BLaER1 treated with 17β-estradiol and CSF1 and Interleukin-3, amounts not matched to agents 10 nM and 100 nM (cell line): ENCODE measurements at regions not wholly inside any gene's neighbourhood (a gene's known extent, or its start where the extent isn't known, plus 50 kb on each side); places are given as distances from the start of the nearest gene placed in this dataset.

Experiments
- H3K27ac ChIP-seq, 11 experiments: shearing (Covaris generic); formaldehyde crosslinking; 2 replicates each; pipeline ENCODE4 v1.8.1; 2022
- H3K27me3 ChIP-seq, 11 experiments: shearing (Covaris generic); formaldehyde crosslinking; 2 replicates each; pipeline ENCODE4 v1.8.1; 2022
- H3K36me3 ChIP-seq, 11 experiments: shearing (Covaris generic); formaldehyde crosslinking; 2 replicates each; pipeline ENCODE4 v1.8.1; 2022
- H3K4me1 ChIP-seq, 10 experiments: shearing (Covaris generic); formaldehyde crosslinking; 2 replicates each; pipeline ENCODE4 v1.8.1; 2022
- H3K4me2 ChIP-seq, 11 experiments: shearing (Covaris generic); formaldehyde crosslinking; 2 replicates each; pipeline ENCODE4 v1.8.1; 2022
- H3K4me3 ChIP-seq, 10 experiments: shearing (Covaris generic); formaldehyde crosslinking; 2 replicates each; pipeline ENCODE4 v1.8.1; 2022
- H3K9ac ChIP-seq, 11 experiments: shearing (Covaris generic); formaldehyde crosslinking; 2 replicates each; pipeline ENCODE4 v1.8.1; 2022
- H3K9me3 ChIP-seq, 11 experiments: shearing (Covaris generic); formaldehyde crosslinking; replicated peaks in 1 of 11; 2 replicates each; pipeline ENCODE4 v1.8.1; 2022
- H4K20me1 ChIP-seq, 11 experiments: shearing (Covaris generic); formaldehyde crosslinking; 2 replicates each; pipeline ENCODE4 v1.8.1; 2022
- Cebpa-rat ChIP-seq, 11 experiments: shearing (Covaris generic); IDR thresholded peaks; 2 replicates each; pipeline ENCODE4 v1.8.1; 2022

DNA sequence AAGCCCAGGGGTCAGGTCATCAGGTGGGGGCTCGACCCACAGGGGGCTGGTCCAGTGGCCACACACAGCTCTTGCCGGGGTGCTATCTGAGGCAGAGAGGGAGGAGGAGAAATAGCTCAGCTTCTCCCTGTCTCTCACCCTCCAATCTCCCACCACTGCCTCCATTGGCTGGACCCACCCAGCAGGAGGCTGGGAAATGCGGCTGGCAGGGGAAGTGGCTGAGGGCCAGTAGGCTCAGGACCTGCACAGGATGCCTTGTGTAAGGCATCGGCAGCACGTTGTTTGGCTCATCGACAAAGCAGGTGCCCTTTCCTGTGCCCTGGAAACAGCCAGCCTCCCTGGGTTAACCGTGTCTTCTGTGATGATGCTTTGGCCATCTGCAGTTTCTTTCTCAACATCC lies 58.8 kb upstream of the SLC24A4 start:
- Histone ChIP-seq H3K9me3 (no peaks in the 10 kb centered on the region), H3K9ac (no peak overlapping the region), H3K4me1 (peaks cover 0 to 16% (median 9%) of the 10 kb centered on the region in 10 experiments; a peak in 14 of 20 replicates), H3K4me3 (no peak overlapping the region), H3K27me3 (no peaks in the 10 kb centered on the region), H3K36me3 (no peaks in the 10 kb centered on the region), H3K4me2 (no peak overlapping the region), H3K27ac (no peak overlapping the region), H4K20me1 (no peaks in the 10 kb centered on the region)
- TF ChIP-seq Cebpa-rat (IDR thresholded peaks at IDR 0.05), result no peak

DNA sequence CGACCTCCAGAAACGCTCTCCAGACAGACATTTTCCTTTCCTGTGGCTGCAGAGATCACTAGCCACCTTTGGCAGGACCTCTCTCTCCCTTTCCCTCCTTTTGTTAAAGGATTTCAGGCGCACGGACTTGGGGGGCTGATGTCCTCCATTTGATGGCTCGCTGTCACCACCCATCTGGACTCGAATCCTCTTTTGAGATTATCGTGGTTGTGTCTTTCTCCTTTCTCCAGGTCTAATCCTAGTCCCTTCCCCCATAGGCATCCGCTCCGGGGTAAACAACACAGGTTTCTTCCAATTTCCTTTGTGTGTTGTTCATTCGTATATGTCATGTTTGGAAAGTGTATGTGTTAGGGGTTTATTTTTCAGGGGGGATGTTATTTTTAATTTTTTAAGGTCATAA lies 56.7 kb upstream of the SLC24A4 start:
- H3K4me3 ChIP-seq, result no peak overlapping the region

More for the DNA sequence above, 56.7 kb upstream of the SLC24A4 start:
- no peaks in the 10 kb centered on the region for H3K9me3 ChIP-seq
- no peak for TF ChIP-seq Cebpa-rat (IDR thresholded peaks at IDR 0.05)
- no peak overlapping the region for H3K4me2 ChIP-seq
- no peaks in the 10 kb centered on the region for H4K20me1 ChIP-seq
- H3K36me3 ChIP-seq, result no peaks in the 10 kb centered on the region
- no peak overlapping the region for H3K27ac ChIP-seq
- H3K9ac ChIP-seq, result no peak overlapping the region
- H3K4me1 ChIP-seq, result no peaks in the 10 kb centered on the region
- H3K27me3 ChIP-seq, result no peaks in the 10 kb centered on the region
